ENCODE measurements at regions not wholly inside any gene's neighbourhood (a gene's known extent, or its start where the extent isn't known, plus 50 kb on each side); places are given as distances from the start of the nearest gene placed in this dataset.

DNA sequence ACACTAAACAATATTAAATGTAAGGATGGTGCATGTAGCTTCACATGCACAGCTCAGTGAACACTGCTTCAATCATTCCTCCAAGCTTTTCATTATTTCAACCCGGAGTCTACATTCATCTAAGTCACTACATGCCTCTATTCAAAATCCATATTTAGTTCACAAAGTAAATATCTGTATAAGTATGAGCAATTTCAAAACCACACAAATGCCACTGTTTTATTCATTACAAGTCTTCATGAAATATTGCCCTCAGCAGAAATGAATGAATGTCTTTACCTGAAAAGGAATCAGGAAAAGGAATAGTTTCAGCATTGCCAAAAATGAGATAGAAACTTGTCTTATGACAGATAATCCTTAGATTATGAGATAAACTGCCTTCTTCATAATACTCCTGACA is 149.4 kb downstream of the SLC38A4 start (continued):
- TF ChIP-seq CHD7 (IDR thresholded peaks at IDR 0.05; ENCODE audit: insufficient replicate concordance, low read length) = no peak
- no peak for TF ChIP-seq EGR1 (IDR thresholded peaks at IDR 0.05; ENCODE audit: borderline replicate concordance, low read depth, low read length)
- TF ChIP-seq SP2 (IDR thresholded peaks at IDR 0.05; ENCODE audit: low read length) = no peak
- TF ChIP-seq GTF2F1 (IDR thresholded peaks at IDR 0.05; ENCODE audit: borderline replicate concordance, low read depth, low read length) = no peak
- no peak for TF ChIP-seq BRCA1 (IDR thresholded peaks at IDR 0.05; ENCODE audit: low read depth, low read length)
